Spleen (tissue), 11 donors: ENCODE measurements at regions not wholly inside any gene's neighbourhood (a gene's known extent, or its start where the extent isn't known, plus 50 kb on each side); places are given as distances from the start of the nearest gene placed in this dataset.
"Not testable (repeated sequence)": the region's sequence is repeated elsewhere in the genome, so short reads cannot be mapped to it uniquely, and the experiment has no call there.

Source experiments
- DNase-seq: peaks from one replicate; pipeline ENCODE4 v3.0.0-alpha.2; 2020
- H3K27ac ChIP-seq, 8 donors: fragments of 200-600 bp; sonication (generic) in 7 of 8; 1 replicate in 4 of 8; 2 replicates in 4 of 8; pipeline versions ENCODE4 v1.5.0 to v1.8.0; 2016 to 2021; ENCODE audit warnings: inconsistent platforms in 4 of 8, mild to moderate bottlenecking in 4 of 8, moderate library complexity in 1 of 8
- H3K27me3 ChIP-seq, 7 donors: fragments of 200-600 bp; sonication (generic) in 6 of 7; replicated peaks in 1 of 7; 1 replicate in 4 of 7; 2 replicates in 3 of 7; pipeline versions ENCODE4 v1.5.0 to v1.8.0; 2016 to 2021; ENCODE audit warnings: inconsistent platforms in 3 of 7, mild to moderate bottlenecking in 1 of 7
- H3K36me3 ChIP-seq, 6 donors: fragments of 200-600 bp; sonication (generic) in 5 of 6; 1 replicate in 4 of 6; 2 replicates in 2 of 6; pipeline versions ENCODE4 v1.5.0 to v1.8.0; 2016 to 2021; ENCODE audit warnings: inconsistent platforms in 2 of 6
- H3K4me1 ChIP-seq, 6 donors: fragments of 200-600 bp; sonication (generic) in 5 of 6; 1 replicate in 3 of 6; 2 replicates in 3 of 6; pipeline versions ENCODE4 v1.5.0 to v1.8.0; 2016 to 2021; ENCODE audit warnings: inconsistent platforms in 3 of 6
- H3K4me3 ChIP-seq, 8 donors: fragments of 200-600 bp; sonication (generic) in 7 of 8; 1 replicate in 4 of 8; 2 replicates in 4 of 8; pipeline versions ENCODE4 v1.5.0 to v1.8.0; 2016 to 2021; ENCODE audit warnings: inconsistent platforms in 4 of 8, mild to moderate bottlenecking in 4 of 8, moderate library complexity in 2 of 8
- H3K9me3 ChIP-seq, 8 donors: fragments of 200-600 bp; sonication (generic) in 7 of 8; 1 replicate in 4 of 8; 2 replicates in 4 of 8; pipeline versions ENCODE4 v1.5.0 to v1.8.0; 2016 to 2021; ENCODE audit warnings: inconsistent platforms in 4 of 8
- CTCF ChIP-seq, 11 experiments: fragments of 200-600 bp in 7 of 11; fragments of 450-650 bp in 4 of 11; sonication (generic) in 4 of 11; IDR thresholded peaks in 8 of 11; conservative IDR thresholded peaks in 3 of 11; 1 replicate in 7 of 11; 2 replicates in 4 of 11; pipeline versions ENCODE4 v1.4.0 to v1.8.0; 2016 to 2021; ENCODE audit warnings: antibody characterized with exemption in 11 of 11, inconsistent platforms in 4 of 11, mild to moderate bottlenecking in 1 of 11
- POLR2A ChIP-seq, 3 donors: fragments of 450-650 bp; IDR thresholded peaks; one replicate each; pipeline ENCODE4 v1.5.1; 2017; ENCODE audit warnings: antibody characterized with exemption in 3 of 3, mild to moderate bottlenecking in 1 of 3
- POLR2AphosphoS5 ChIP-seq, 3 donors: sonication (generic); formaldehyde crosslinking; IDR thresholded peaks; one replicate each; pipeline ENCODE4 v1.5.1; 2017; ENCODE audit warnings: antibody characterized with exemption in 3 of 3
- WGBS, 5 donors: extraction: QIAGEN DNeasy Blood & Tissue Kit in 3 of 5; methylation state at CpG; one replicate each; pipeline versions ENCODE4 v1.1.5 to v1.1.7; 2013 to 2018; 5-methylcytosine and 5-hydroxymethylcytosine counted together
- intact Hi-C: fragments of 100-400 bp; cut with DNase I; formaldehyde crosslinking; loops from one replicate; pipeline ENCODE4 v1.15.0; 2023; ENCODE audit warnings: low total_unique reads
- donor health status: healthy with polysubstance abuse.
- donor health status: DM: no; HTN: no; CAD: no; lungs with moderate emphysema.
- donor health status: DM: no; HTN: no; CAD: no.
- donor health status: Bipolar disorder and iron deficiency.
- donor health status: healthy.
- donor health status: DM: no; HTN: no; CAD: no.
- donor health status: DM: yes; HTN: yes; CAD: no.

- Histone ChIP-seq H3K36me3 (no peaks in the 10 kb centered on the region), H3K4me1 (no peaks in the 10 kb centered on the region), H3K9me3 (peaks cover 0 to 5% (median 0%) of the 10 kb centered on the region in 8 donors), H3K27ac (no peak overlapping the region), H3K27me3 (no peaks in the 10 kb centered on the region), H3K4me3 (no peak overlapping the region)
- WGBS, 5 donors: 88 to 96% (median 92%) methylated on average over 3 of the region's 3 CpGs
- intact Hi-C loops: no loop called here
- DNase-seq: no peak
- TF ChIP-seq POLR2A (IDR thresholded peaks at IDR 0.05) (no peak), CTCF (IDR thresholded peaks at IDR 0.05 in 8 of 11, conservative IDR thresholded peaks at IDR 0.05 in 3 of 11) (no peak), POLR2AphosphoS5 (IDR thresholded peaks at IDR 0.05) (no peak)
These were observed 319.6 kb downstream of the PTH2R start for GRCh38 chr2:208726242-208726641.

- H3K27me3 ChIP-seq, H3K4me3 ChIP-seq, H3K4me1 ChIP-seq, H3K36me3 ChIP-seq, DNase-seq, H3K27ac ChIP-seq, intact Hi-C loops: not testable (repeated sequence)
- H3K9me3 ChIP-seq: peaks cover 0 to 34% (median 17%) of the 10 kb centered on the region in 8 donors
- 83 to 94% (median 90%) methylated on average over 13 to 21 of the region's 21 CpGs for WGBS, 5 donors
These were observed 345.2 kb downstream of the PTH2R start for GRCh38 chr2:208751663-208752415.

DNA sequence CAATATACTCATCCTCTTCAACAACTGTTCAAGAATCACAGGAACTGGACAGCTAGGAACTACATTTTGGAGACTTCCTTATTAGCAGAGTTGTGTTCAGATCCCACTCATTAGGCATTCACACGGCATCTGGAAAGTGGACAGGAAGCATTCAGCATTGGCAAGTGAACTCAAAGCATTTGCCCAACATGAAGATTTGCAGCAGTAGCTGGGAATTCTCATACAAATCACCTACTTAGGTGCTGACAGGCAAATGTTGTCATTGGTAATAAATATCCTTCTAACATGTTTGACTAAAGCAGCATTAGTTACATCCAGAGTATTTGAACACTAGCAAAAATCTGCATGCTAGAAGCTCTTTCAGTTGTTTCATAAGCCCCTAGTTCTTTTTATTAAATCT lies 350.8 kb downstream of the PTH2R start:
- no peak for DNase-seq
- WGBS, 5 donors: 44 to 75% (median 63%) methylated on average over 1 of the region's 1 CpG
- Histone ChIP-seq H3K36me3 (no peaks in the 10 kb centered on the region), H3K9me3 (peaks cover 0 to 46% (median 28%) of the 10 kb centered on the region in 8 donors), H3K27ac (no peak overlapping the region), H3K4me1 (no peaks in the 10 kb centered on the region), H3K27me3 (no peaks in the 10 kb centered on the region), H3K4me3 (no peak overlapping the region)
- TF ChIP-seq POLR2AphosphoS5 (IDR thresholded peaks at IDR 0.05) (no peak), POLR2A (IDR thresholded peaks at IDR 0.05) (no peak), CTCF (IDR thresholded peaks at IDR 0.05 in 8 of 11, conservative IDR thresholded peaks at IDR 0.05 in 3 of 11) (no peak)
- intact Hi-C loops: no loop called here

- H3K36me3 ChIP-seq, H3K9me3 ChIP-seq, H3K27ac ChIP-seq, H3K4me1 ChIP-seq, H3K27me3 ChIP-seq, intact Hi-C loops, DNase-seq, H3K4me3 ChIP-seq: not testable (repeated sequence)
- WGBS, 5 donors: 78 to 92% (median 81%) methylated on average over 2 of the region's 2 CpGs
These were observed 366.5 kb downstream of the PTH2R start for GRCh38 chr2:208773074-208773473.

GRCh38 chr2:208781166-208781565 lies 374.6 kb downstream of the PTH2R start:
- WGBS, 5 donors: 70 to 100% (median 85%) methylated on average over 1 of the region's 1 CpG
- intact Hi-C loops: no loop called here
- no peaks in the 10 kb centered on the region for H3K27me3 ChIP-seq
- H3K4me3 ChIP-seq: no peak overlapping the region
- peaks cover 0 to 14% (median 3%) of the 10 kb centered on the region in 8 donors for H3K9me3 ChIP-seq
- no peak for DNase-seq
- no peaks in the 10 kb centered on the region for H3K36me3 ChIP-seq
- H3K4me1 ChIP-seq: no peaks in the 10 kb centered on the region
- H3K27ac ChIP-seq: no peak overlapping the region
- TF ChIP-seq POLR2A (IDR thresholded peaks at IDR 0.05): no peak
- no peak for TF ChIP-seq POLR2AphosphoS5 (IDR thresholded peaks at IDR 0.05)
- TF ChIP-seq CTCF (IDR thresholded peaks at IDR 0.05 in 8 of 11, conservative IDR thresholded peaks at IDR 0.05 in 3 of 11): no peak
